ENCODE measurements at regions not wholly inside any gene's neighbourhood (a gene's known extent, or its start where the extent isn't known, plus 50 kb on each side); places are given as distances from the start of the nearest gene placed in this dataset.

- no TSS peak for BruUV-seq (replicated peaks)
- Histone ChIP-seq H4K8ac (ENCODE audit: low read depth in 2 of 2, low read length in 2 of 2) (no peak overlapping the region), H3K27me3 (ENCODE audit: control insufficient read depth, insufficient read depth, low read length) (no peaks in the 10 kb centered on the region), H3K14ac (replicated peaks; ENCODE audit: low read depth, low read length) (no peak overlapping the region), H4K5ac (ENCODE audit: low read depth, low read length) (no peak overlapping the region), H4K91ac (ENCODE audit: insufficient read depth, low read depth, low read length) (no peak overlapping the region), H3K36me3 (ENCODE audit: control insufficient read depth, insufficient read depth, low read length) (no peaks in the 10 kb centered on the region), H2AK9ac (replicated peaks; ENCODE audit: low read depth, low read length, poor library complexity) (no peak overlapping the region), H3K9ac (ENCODE audit: low read depth, low read length) (no peak overlapping the region), H3K56ac (ENCODE audit: extremely low read depth, insufficient read depth, low read length) (no peak overlapping the region), H4K20me1 (ENCODE audit: insufficient read depth, low read length) (no peaks in the 10 kb centered on the region), H3K18ac (ENCODE audit: low read depth, low read length) (no peak overlapping the region), H2AFZ (replicated peaks; ENCODE audit: low read length, poor library complexity) (no peak overlapping the region), H3K9me3 (ENCODE audit: control insufficient read depth, insufficient read depth, low read length) (no peaks in the 10 kb centered on the region), H3K79me1 (ENCODE audit: low read depth in 1 of 2, low read length in 2 of 2) (no peaks in the 10 kb centered on the region), H2BK5ac (ENCODE audit: low read depth, low read length, poor library complexity, severe bottlenecking) (no peak overlapping the region), H3K9me1 (ENCODE audit: insufficient read depth, low read length) (no peaks in the 10 kb centered on the region), H3K23ac (ENCODE audit: low read depth, low read length) (no peak overlapping the region), H2BK20ac (ENCODE audit: low read depth, low read length) (no peak overlapping the region), H3K27ac (ENCODE audit: insufficient read depth, low read length) (no peak overlapping the region), H2BK120ac (ENCODE audit: low read depth, low read length) (no peak overlapping the region), H2AK5ac (ENCODE audit: low read depth, low read length) (no peak overlapping the region), H3K4me2 (ENCODE audit: low read depth, low read length) (no peak overlapping the region), H3K4ac (ENCODE audit: low read depth, low read length) (no peak overlapping the region), H2BK15ac (ENCODE audit: low read depth, low read length) (no peak overlapping the region), H3K4me1 (ENCODE audit: control insufficient read depth, insufficient read depth, low read length) (no peaks in the 10 kb centered on the region), H3K4me3 (ENCODE audit: insufficient read depth, low read depth, low read length) (no peak overlapping the region)
- in situ Hi-C loops (cut with MboI; ENCODE audit: low sequenced_read_pairs) (no loop called here), dilution Hi-C loops (cut with HindIII; ENCODE audit: low sequenced_read_pairs, unreplicated experiment) (no loop called here), intact Hi-C loops (cut with micrococcal nuclease) (no loop called here)
- WGBS, 2 experiments (ENCODE audit: extremely low coverage in 2 of 2, insufficient read length in 1 of 2): no CpG with 5 or more reads among the region's 3 CpGs
- CTCF ChIA-PET: no interaction called here
- no peak for DNase-seq
- POLR2A ChIA-PET (ENCODE audit: unreplicated experiment): no interaction called here
- TF ChIP-seq RFX5 (IDR thresholded peaks at IDR 0.05; ENCODE audit: low read depth, low read length) (no peak), RAD21 (IDR thresholded peaks at IDR 0.05; ENCODE audit: low read length) (no peak), RCOR1 (IDR thresholded peaks at IDR 0.05; ENCODE audit: insufficient replicate concordance, low read length) (no peak), MAZ (IDR thresholded peaks at IDR 0.05; ENCODE audit: borderline replicate concordance, low read depth, low read length) (no peak), MAFK (IDR thresholded peaks at IDR 0.05; ENCODE audit: low read depth, low read length) (no peak), ELK1 (IDR thresholded peaks at IDR 0.05; ENCODE audit: borderline replicate concordance, low read depth, low read length) (no peak), USF2 (IDR thresholded peaks at IDR 0.05; ENCODE audit: low read depth, low read length) (no peak), FOS (IDR thresholded peaks at IDR 0.05; ENCODE audit: low read depth, low read length) (no peak), CEBPB (IDR thresholded peaks at IDR 0.05; ENCODE audit: low read depth, low read length) (no peak), NFE2L2 (IDR thresholded peaks at IDR 0.05; ENCODE audit: low read depth, low read length) (no peak), SMC3 (IDR thresholded peaks at IDR 0.05; ENCODE audit: low read depth, low read length) (no peak), BHLHE40 (IDR thresholded peaks at IDR 0.05; ENCODE audit: low read depth, low read length) (no peak)
- ATAC-seq (ENCODE audit: low read depth): no peak
Measured at GRCh38 chr6:148086843-148087242, 255.8 kb upstream of the SASH1 start.

Data from IMR-90 (cell line).